Psoas muscle (tissue), 7 donors: ENCODE measurements at regions not wholly inside any gene's neighbourhood (a gene's known extent, or its start where the extent isn't known, plus 50 kb on each side); places are given as distances from the start of the nearest gene placed in this dataset.

Source experiments
- ATAC-seq, 4 donors: fragments of 200-7000 bp; cut with Tn5 transposase; one replicate each; pipeline ENCODE4 v1.9.1; 2020; ENCODE audit warnings: moderate library complexity in 3 of 4, mild to moderate bottlenecking in 2 of 4
- DNase-seq, 2 donors: peaks; one replicate each; pipeline ENCODE4 v3.0.0-alpha.2; 2020
- H3K27ac ChIP-seq: fragments of 200-600 bp; one replicate; pipeline ENCODE4 v1.8.0; 2022
- H3K27me3 ChIP-seq, 3 donors: fragments of 200-600 bp in 1 of 3; one replicate each; pipeline versions ENCODE4 v1.6.1 to v1.8.0; 2013 to 2022; ENCODE audit warnings: low read length in 2 of 3, mild to moderate bottlenecking in 2 of 3, moderate library complexity in 1 of 3; ENCODE audit not compliant: insufficient read depth in 3 of 3
- H3K36me3 ChIP-seq, 2 donors: fragments of 200-600 bp in 1 of 2; one replicate each; pipeline versions ENCODE4 v1.6.1 to v1.8.0; 2013 to 2022; ENCODE audit warnings: low read depth in 1 of 2, mild to moderate bottlenecking in 1 of 2, moderate library complexity in 1 of 2; ENCODE audit not compliant: insufficient read depth in 1 of 2
- H3K4me1 ChIP-seq: fragments of 200-600 bp; one replicate; pipeline ENCODE4 v1.8.0; 2022
- H3K4me3 ChIP-seq: fragments of 200-600 bp; one replicate; pipeline ENCODE4 v1.8.0; 2022; ENCODE audit warnings: mild to moderate bottlenecking
- H3K9me3 ChIP-seq: fragments of 200-600 bp; one replicate; pipeline ENCODE4 v1.8.0; 2022
- WGBS, 3 donors: extraction: QIAGEN DNeasy Blood & Tissue Kit; methylation state at CpG; one replicate each; pipeline versions ENCODE4 v1.1.6 to v1.1.7; 2013; 5-methylcytosine and 5-hydroxymethylcytosine counted together
- intact Hi-C, 2 donors: fragments of 100-400 bp; cut with DNase I; formaldehyde crosslinking; loops; one replicate each; pipeline versions ENCODE4 v1.11.0 to v1.14.2; 2022
- TF ChIP-seq, protein P1 (sequence below): fragments of 200-600 bp; IDR thresholded peaks from one replicate; pipeline ENCODE4 v1.8.0; 2022; ENCODE audit warnings: antibody characterized with exemption
- donor health status: healthy with polysubstance abuse.
- donor health status: DM: no; HTN: no; CAD: no; lungs with moderate emphysema.
- donor health status: Bipolar disorder and iron deficiency.
- donor health status: healthy.
- donor health status: DM: yes; HTN: yes; CAD: no.
- donor health status: DM: no; HTN: no; CAD: no.
- donor health status: DM: yes; HTN: yes; CAD: no.

DNA sequence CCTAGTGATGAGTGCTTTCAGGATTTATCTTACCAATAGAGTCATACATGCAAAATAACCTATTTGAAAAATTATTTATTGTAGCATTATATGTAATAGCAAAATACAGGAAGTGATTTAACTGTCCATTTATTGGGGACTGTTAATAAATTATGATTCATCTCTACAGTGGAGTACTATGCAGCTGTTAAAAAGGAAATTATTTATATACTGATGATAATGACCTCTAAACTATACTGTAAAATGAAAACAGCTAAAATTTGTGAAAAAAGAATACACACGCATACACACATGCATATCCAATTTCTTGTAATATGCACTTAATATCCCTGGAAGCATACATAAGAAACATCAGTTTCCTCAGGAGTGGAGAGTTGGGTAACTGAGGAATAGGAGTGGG, 58.0 kb upstream of the PALM2AKAP2 start:
- Histone ChIP-seq H3K27ac (no peak overlapping the region), H3K4me1 (no peaks in the 10 kb centered on the region), H3K27me3 (peaks cover 0 to 3% (median 0%) of the 10 kb centered on the region in 3 donors), H3K4me3 (no peak overlapping the region), H3K36me3 (no peaks in the 10 kb centered on the region), H3K9me3 (no peaks in the 10 kb centered on the region)
- intact Hi-C loops = no loop called here
- TF ChIP-seq, protein P1, sequence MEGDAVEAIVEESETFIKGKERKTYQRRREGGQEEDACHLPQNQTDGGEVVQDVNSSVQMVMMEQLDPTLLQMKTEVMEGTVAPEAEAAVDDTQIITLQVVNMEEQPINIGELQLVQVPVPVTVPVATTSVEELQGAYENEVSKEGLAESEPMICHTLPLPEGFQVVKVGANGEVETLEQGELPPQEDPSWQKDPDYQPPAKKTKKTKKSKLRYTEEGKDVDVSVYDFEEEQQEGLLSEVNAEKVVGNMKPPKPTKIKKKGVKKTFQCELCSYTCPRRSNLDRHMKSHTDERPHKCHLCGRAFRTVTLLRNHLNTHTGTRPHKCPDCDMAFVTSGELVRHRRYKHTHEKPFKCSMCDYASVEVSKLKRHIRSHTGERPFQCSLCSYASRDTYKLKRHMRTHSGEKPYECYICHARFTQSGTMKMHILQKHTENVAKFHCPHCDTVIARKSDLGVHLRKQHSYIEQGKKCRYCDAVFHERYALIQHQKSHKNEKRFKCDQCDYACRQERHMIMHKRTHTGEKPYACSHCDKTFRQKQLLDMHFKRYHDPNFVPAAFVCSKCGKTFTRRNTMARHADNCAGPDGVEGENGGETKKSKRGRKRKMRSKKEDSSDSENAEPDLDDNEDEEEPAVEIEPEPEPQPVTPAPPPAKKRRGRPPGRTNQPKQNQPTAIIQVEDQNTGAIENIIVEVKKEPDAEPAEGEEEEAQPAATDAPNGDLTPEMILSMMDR = no peak
- DNase-seq = no peak
- 96 to 100% (median 98%) methylated on average over 1 of the region's 1 CpG for WGBS, 3 donors
- ATAC-seq = no peak

DNA sequence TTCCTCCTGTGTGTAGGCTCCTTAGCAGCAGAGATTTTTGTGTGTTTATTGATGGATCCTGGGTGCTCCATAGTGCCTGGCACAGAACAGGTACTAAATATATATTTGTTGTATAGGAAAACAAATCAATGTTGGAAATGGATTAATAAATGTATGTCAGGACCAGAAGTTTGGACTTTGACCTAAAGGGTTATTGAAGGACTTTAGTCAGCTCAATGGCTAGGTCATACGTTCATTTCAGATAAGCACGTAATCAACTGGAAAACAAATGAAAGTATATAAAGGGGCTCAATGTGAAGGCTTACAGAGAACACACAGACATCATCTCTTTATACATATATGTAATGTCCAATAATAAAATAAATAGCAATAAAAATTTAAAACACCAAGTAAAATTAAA, 56.2 kb upstream of the PALM2AKAP2 start:
- DNase-seq (no peak), ATAC-seq (no peak)
- 82 to 85% (median 83%) methylated on average over 2 of the region's 2 CpGs for WGBS, 3 donors
- Histone ChIP-seq H3K36me3 (no peaks in the 10 kb centered on the region), H3K9me3 (no peaks in the 10 kb centered on the region), H3K4me1 (no peaks in the 10 kb centered on the region), H3K27ac (no peak overlapping the region), H3K27me3 (no peaks in the 10 kb centered on the region), H3K4me3 (no peak overlapping the region)
- intact Hi-C loops = no loop called here
- TF ChIP-seq, protein P1 = no peak

DNA sequence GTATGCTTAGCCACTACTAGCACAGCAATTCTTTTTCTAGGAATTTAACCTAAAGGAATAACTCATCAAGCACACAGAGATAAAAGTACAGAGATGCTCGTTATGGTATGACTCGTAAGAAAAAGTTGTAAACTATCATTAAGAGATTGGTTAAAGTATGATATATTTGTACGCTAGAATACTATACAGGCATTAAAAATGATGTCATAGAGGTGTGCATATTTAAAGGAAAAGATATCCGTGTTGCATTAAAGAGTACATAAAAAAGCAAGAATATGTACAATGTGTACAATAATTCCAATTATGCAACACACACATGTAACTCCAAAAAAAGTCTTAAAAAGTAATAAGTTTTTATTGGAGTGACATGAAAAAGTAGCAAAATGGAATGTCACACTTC, 54.5 kb upstream of the PALM2AKAP2 start:
- H3K27me3 ChIP-seq = no peaks in the 10 kb centered on the region
- ATAC-seq (no peak), DNase-seq (no peak)
- TF ChIP-seq, protein P1 = no peak
- H3K4me1 ChIP-seq = no peaks in the 10 kb centered on the region
- WGBS, 3 donors = 93 to 98% (median 94%) methylated on average over 4 of the region's 4 CpGs
- intact Hi-C loops = no loop called here
- H3K27ac ChIP-seq = no peak overlapping the region
- H3K4me3 ChIP-seq = no peak overlapping the region
- H3K9me3 ChIP-seq = no peaks in the 10 kb centered on the region
- H3K36me3 ChIP-seq = no peaks in the 10 kb centered on the region

DNA sequence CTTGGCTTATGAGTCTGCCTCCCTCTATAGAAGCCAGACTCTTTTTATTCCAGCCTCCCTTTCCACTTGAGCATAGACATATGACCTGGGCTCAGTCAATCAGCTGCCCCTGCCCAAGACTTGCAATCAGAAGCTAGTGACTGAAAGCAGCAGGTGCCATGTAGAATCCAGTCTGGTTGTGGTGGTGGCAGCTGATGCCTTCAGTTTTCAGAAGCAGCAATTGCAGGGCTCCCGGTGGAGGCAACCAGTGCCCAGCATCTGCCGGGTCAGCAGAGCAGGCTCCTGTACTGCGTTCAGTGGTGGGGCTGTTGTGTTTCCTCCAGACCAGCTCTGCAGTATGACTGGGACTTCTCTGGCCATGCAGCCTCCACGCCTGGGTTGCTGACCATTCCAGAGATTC, 53.9 kb upstream of the PALM2AKAP2 start:
- no peaks in the 10 kb centered on the region for H3K4me1 ChIP-seq
- ATAC-seq (peak in 1 of 4 donors; percentile 37), DNase-seq (no peak)
- intact Hi-C loops = no loop called here
- H3K4me3 ChIP-seq = no peak overlapping the region
- WGBS, 3 donors = 30 to 57% (median 32%) methylated on average over 4 of the region's 4 CpGs
- H3K27me3 ChIP-seq = no peaks in the 10 kb centered on the region
- no peaks in the 10 kb centered on the region for H3K9me3 ChIP-seq
- TF ChIP-seq, protein P1 = no peak
- no peak overlapping the region for H3K27ac ChIP-seq
- no peaks in the 10 kb centered on the region for H3K36me3 ChIP-seq

DNA sequence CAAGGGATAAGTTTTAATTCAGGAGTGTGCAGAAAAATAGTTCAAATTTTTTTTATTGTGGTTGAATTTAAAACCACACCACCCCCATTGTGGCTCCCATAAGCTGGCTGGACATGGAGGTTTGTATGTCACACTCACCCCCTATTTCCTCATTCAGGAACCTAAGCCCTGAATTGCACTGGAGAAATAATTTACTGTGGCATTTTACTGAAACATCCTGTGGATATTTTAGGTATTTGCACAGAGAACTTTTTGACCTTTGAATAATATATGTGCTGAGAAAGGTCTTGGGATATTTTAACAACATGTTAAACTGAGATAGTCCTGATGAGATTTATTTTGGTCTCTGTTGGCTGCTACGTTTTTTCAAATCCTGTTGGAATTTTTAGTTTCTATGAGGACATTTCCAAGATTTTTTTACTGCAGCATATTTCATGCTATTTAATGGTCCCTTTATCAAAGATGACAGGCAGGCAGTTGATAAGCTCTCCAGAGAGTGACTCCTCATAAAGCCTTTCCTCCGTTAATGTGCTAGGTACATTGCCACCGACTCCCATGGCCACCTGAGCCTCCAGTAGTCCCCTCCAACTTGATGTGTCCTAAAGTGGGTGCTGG, 51.2 kb upstream of the PALM2AKAP2 start:
- ATAC-seq = no peak
- DNase-seq = no peak
- Histone ChIP-seq H3K36me3 (no peaks in the 10 kb centered on the region), H3K4me3 (no peak overlapping the region), H3K27me3 (no peaks in the 10 kb centered on the region), H3K4me1 (no peaks in the 10 kb centered on the region), H3K9me3 (no peaks in the 10 kb centered on the region), H3K27ac (no peak overlapping the region)
- 61 to 64% (median 63%) methylated on average over 3 of the region's 3 CpGs for WGBS, 3 donors
- intact Hi-C loops = no loop called here
- TF ChIP-seq, protein P1 = no peak
